OCI-LY3 (cell line): ENCODE measurements at regions not wholly inside any gene's neighbourhood (a gene's known extent, or its start where the extent isn't known, plus 50 kb on each side); places are given as distances from the start of the nearest gene placed in this dataset.

Source experiments
- CTCF ChIP-seq: fragments of 200-600, 300-600 bp; sonication (generic); IDR thresholded peaks from 2 replicates; pipeline ENCODE4 v1.5.1; 2014; ENCODE audit warnings: antibody characterized with exemption, low read length, low read depth
- EZH2phosphoT487 ChIP-seq: fragments of 200-600 bp; shearing (Covaris generic); IDR thresholded peaks from 2 replicates; pipeline ENCODE4 v1.6.1; 2018; ENCODE audit warnings: antibody characterized with exemption, mixed run types, low read depth

- no peak for TF ChIP-seq CTCF
- no peak for TF ChIP-seq EZH2phosphoT487
Measured at GRCh38 chr11:109291553-109291952, 130.4 kb upstream of the C11orf87 start.
